ENCODE measurements at regions not wholly inside any gene's neighbourhood (a gene's known extent, or its start where the extent isn't known, plus 50 kb on each side); places are given as distances from the start of the nearest gene placed in this dataset.
A peak's percentile ranks its signal among the peaks of the same experiment; 100 is the strongest.
"Not testable (repeated sequence)": the region's sequence is repeated elsewhere in the genome, so short reads cannot be mapped to it uniquely, and the experiment has no call there.

DNA sequence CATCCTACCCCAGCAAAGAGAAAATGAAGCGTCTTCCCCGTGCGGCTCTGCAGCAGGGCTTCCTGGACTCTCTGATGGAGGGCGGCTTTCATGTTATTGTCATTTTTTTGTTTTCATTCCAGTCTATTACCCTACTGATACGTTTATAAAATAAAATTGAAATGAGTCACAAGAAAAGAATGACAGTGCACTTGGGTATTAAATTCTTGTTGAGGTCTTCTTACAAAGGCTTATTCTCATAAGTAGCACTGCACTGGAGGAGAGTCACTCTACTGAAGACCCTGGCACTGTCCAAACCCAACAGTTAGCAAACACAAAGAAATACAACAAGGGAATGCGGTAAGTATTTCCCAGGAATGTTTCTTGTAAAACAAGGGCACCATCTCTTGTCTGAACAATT, 379.3 kb downstream of the MAFB start:
- DNase-seq, result no peak

DNA sequence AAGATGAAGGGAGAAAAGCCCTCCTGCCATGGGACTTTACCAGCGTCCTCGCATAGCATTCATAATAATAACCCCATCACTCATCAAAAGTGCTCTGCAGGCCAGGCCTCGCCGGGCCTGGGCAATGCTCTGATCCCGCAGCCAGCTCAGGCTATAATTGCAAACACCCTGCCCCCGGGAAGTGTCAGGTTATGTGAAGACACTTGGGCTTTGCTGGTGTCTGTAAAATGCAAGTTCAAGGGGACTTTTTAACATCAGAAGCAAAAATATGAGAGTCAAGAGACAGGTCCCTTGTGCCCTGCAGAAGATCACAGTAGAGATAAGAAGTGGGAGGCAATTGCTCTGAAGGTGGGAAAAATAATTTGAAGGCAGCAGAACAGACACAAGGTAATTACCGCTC, 381.0 kb downstream of the MAFB start:
- DNase-seq, result peak; percentile 62

DNA sequence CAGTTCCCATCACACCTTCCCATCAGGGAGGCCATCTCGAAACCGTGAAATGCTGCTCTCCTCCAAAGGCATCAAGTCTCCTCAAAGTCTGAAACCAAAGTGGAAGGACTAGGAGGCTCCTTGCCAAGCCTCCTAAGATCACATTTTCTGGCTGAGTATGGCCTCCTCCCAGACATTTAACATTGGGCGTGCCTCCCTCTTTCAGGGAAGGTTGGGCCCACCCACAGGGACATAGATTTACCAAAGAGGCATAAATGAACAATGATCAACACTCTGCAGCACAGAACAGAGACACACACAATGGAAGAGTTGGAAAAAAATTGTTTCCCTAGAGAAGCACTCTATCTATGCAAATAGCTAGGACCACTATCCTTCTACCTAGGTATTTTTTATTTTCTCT, 381.8 kb downstream of the MAFB start:
- DNase-seq, result no peak

DNA sequence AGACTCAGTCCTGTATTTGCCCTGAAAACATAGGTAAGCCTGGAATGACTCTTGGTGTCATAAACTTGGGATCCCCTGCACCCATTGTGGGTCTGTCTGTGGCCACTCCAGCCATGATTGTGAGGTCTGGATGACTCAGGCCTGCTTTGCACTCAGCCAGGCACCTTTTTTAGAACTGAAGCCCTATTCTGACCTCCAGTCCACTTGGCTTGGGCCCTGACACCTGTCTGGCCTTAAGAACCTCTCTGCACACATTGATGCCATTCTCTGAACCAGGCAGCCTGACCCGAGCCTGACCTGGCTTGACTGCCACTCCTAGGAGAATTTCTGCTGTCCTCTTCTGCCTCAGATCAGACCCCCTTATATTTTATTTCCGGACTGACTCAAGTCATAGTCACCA, 383.7 kb downstream of the MAFB start:
- no peak for DNase-seq

DNA sequence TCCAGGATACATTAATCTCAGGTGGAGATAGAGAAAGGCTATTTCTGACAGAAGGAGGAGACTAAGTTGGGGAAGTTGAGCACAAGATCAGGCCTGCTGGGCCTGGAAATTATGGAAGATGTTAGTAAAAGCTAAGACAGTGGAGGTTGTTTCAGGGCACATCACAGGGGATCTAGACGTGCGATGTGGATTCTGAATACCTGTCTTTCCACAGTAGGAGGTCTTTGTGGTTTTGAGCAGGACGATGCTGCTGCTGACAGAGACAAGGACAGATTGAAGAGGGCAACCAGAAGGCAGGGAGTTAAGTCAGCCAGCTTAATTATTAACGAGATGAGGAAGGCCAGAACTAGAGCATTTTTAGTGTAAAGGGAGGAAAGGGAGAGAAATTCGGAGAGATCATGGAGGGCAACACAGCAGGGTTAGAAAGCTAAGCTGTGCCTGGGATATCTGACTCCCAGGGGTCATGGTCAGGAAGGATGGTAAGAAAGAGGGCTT, 384.9 kb downstream of the MAFB start:
- DNase-seq, result no peak

DNA sequence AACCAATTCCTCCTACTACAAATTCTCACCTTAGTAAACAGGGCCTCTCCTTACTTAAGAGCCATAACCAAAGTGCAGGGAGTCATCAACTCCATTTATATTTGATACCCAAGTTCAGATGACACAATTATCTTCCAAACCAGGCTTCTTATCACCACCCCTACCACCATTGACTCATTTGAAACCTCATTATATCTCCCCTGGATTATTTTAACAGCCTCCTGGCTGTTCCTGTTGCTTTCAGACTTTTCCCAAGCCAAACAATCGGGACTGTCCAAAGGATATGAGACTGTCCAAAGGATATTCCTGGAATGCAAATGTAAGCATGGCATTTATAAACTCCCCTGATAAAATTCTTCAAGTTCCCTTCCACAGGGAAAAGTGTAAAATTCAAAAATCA, 394.3 kb downstream of the MAFB start:
- DNase-seq, result no peak

DNA sequence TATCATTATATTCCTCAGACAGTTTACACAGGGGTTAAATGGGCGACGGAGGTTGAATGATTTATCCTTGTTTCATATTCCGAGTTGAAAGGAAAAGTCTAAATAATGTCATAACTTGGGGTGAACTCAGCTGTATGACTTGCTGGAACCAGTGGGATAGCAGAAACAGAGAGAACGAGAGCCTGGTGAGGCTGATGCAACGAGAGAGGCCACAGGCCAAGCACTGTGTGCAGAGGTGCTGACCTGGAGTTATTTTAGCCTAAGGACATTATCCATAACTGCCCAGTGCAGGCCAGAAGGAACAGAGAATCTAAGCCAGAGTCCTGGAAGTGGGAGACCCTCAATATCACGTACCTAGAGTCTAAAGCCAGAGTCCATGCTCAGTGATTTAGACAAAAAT, 394.9 kb downstream of the MAFB start:
- no peak for DNase-seq

DNA sequence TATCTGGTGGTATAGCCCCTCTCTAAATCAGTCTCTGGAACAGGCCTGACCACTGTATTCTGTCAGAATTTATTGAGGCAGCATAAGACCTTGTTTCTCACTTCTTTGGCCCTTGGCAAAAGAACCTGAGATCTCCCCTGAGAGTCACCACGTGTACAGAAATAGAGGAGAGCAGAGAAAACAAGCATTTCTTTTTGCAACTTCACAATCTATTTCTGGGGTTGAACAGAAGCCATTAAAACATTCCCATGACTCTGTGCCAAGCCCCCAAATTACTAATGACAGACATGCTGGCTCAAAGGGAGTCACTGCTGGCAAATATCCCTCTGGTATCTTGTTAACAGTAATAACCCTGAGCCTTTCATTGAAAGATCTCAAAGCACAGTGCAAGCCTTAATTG, 395.3 kb downstream of the MAFB start:
- no peak for DNase-seq

DNA sequence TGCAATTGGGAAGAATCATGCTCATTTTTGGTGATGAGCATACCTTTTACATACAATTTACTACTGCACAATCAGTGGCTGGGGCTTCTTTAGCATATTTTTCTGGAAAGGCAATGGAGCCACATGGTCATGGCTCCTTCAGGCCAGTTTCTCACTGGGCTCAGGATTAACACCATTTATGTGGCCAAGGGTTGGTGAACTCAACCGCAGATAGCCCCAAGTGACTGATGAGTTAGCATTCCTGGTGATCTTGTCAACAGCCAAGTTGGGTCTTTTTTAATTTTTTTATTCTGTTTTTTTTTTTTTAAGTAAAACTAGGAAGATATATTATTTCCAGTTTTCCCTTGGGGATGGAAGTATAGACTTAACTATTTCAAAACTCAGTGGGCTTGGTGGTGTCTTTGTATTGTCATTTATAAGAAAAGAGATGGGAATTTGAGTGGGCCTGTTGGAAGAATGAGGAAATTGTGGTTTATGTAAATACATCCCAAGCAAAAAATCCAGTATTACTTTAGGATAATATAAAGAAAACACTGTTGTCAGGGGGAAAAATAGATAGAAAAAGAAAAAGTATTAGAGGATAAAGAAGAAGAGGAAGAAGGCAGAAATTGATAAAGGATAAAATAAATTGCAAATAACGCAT, 397.4 kb downstream of the MAFB start:
- no peak for DNase-seq

DNA sequence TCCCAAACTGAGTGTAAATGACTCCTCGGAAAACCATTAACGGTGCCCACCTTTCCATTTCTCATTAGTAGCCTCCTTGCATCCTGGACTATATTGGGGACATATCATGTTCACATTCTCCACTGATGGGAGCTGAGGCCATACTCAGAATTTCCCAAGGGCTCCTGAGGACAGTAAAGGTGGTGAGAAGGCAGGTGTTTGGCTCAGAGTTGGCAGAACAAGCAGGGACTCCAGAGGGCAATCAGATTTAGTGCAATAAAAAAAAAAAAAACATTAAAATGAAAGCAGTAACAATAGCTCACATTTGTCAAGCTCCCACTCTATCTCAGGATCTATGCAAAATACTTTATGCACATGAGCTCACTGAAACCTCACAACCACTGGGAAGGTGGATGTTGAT, 401.4 kb downstream of the MAFB start:
- no peak for DNase-seq

DNA sequence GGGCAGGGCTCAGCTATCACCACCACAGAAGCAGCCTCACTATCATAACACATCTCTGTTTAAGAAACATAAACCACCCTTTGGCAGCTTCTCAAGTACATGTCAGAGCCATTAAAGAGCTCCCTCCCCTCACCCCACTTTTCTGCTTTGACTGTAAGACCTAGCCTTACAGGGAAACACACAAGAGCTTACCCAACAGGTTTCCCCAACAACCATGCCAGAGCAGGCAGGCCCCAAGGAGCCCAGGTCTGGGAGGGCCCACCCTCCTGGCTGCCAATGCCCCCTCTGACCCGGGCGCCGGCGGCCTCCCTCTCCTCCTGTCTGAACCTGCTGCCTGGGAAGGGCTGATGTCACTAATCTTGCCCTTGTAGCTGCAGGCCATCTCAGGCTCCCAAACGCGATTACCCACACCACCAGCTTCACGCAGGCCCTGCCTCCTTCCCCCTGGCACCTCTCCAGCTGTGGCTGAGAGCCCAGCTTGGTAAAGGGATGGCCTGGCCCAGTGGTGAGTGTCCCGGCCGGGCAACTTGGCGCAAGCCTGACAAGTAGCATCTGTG, 402.0 kb downstream of the MAFB start:
- DNase-seq, result no peak

DNA sequence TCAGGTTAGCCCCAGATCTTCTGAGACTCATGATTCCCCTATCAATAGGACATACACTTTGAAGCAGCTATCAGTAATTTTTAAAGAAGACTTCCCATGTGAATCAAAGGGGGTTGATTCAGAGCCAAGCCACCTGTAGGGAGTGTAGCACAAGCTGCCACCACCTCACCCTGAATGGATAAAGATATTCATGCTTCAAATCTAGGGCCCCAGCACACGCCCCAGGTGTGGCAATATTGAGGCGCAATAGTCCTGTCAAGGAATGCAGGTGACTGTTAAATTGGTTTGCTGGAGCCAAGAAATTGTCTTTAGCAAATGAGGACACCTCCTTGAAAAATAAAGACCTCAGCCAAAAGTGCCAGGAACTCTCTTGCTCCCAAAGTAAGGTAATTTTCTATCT, 404.4 kb downstream of the MAFB start:
- no peak for DNase-seq

DNA sequence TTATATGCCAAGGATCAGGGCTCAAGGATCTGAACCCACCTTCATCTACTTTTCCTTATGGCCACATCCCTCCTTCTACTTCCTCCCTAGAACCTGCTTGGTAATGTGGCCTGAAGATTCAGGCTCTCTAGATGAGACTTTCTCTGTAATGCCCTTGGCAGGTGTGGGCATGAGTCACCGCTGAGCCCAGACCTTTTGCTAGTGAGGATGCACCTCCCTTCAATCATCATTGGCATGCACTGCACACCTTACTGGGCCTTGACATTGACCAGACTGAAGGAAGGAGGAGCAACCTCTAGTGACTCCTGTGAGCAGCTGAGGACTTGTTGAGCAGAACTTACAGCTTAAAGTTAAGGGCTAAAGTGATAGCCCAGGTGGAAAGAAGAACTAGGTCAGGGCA, 405.3 kb downstream of the MAFB start:
- DNase-seq, result peak; percentile 67

DNA sequence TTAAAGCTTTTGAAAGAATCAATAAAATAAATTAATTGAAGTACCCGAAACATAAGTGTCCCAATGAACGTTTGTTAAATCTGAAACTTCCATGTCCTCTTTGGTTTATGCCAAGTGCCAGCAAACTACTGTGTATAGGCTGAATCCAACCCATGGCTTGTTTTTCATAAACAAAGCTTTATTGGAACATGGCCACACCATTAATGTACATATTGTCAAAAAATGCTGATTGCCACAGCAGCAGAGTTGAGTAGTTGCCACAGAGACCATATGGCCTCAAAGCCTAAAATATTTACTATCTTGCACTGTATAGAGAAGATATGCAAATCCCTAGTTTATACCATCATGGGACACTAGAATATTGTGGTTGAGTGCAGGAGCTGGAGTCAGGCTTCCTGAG, 406.1 kb downstream of the MAFB start:
- DNase-seq, result no peak

DNA sequence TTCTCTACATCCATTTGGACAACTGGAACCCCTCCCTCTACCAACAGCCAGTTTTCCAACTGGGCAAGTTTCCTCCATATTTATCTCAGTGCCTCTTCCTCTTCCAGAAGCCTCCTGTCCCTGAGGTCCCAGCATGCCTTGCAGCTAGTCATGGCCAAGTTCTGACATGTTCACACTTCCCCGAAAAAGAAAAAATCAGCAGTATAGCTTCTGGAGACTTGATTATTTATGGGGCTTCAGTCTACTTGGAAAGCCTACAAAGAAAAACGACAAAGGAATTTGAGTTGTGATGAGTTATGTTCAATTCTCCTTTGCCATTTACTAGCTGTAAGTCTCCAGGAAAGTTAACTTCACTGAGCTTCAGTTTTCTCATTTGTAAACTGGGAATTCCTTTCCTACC, 406.5 kb downstream of the MAFB start:
- no peak for DNase-seq

DNA sequence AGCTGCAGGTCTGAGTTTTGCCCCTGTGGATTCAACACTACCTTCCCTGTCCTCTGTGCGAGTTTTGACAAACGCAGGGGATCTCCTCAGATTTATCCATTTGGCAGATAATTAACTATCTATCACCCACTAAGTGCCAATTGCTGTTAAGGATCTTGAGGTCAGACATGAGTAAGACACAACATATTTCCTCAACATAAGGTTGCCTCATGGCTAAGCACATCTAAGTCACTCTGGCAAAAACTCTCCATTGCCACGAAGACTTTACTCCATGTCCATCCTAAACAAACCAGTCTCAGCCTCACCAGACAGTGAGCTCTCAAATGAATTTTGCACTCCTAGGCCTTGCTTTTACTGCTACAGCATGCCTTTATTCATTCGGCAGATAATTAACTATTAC, 408.4 kb downstream of the MAFB start:
- no peak for DNase-seq

DNA sequence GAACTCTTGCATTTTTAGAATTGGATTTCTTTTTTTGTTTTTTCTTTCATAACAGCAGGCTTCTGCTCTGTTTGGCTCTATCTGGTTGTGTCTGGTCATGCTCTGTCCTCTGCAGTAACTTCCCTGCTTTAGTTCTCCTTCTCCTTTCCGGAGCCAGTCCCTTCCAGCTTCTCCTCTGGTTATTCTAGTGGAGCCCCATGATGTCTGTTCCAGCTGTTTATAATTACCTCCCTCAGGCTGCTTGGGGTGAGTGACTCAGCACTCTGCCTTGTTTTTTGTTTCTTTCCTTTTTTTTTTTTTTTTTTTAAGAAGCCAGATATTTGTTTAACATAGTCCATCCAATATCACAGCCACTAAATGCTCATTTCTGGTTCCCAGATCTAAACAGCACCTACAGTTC, 409.6 kb downstream of the MAFB start:
- peak; percentile 89 for DNase-seq

DNA sequence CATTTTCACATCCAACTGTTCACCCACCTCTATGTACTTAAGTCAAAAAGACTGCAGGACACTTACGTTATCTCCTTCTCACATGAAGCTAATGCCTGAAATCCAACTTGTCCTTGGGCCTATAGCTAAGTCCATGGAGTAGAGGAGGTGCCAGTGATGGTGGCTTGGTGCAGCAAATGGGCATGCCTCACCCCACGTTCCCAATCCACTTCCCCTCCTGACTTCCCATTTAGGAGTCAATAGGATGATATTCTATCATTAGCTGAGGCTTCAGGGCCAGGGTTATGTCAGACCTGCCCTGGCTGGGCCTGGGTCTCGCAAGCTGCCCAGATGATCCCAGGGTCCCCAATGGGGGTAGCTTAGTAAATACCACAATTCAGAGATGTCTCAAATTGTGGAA, 410.4 kb downstream of the MAFB start:
- no peak for DNase-seq

DNA sequence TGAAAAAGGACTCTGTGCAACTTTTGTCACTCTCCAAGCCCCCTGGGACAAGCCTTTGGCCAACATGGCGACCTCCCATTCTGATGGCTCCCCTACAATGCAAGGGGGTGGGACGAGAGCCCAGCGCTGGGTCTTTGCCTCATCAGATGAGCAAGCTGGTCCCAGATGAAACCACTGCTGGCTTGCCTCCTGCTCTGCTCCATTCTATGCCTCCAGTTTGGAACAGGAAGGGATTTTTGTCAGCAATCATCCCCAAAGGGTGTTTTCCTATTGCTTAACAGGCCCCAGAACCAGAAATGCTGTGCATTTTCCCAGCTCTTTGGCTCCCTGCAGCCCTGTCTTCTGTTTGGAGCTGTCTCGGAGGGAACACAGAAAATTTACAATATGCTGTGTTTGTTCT, 412.7 kb downstream of the MAFB start:
- no peak for DNase-seq

DNA sequence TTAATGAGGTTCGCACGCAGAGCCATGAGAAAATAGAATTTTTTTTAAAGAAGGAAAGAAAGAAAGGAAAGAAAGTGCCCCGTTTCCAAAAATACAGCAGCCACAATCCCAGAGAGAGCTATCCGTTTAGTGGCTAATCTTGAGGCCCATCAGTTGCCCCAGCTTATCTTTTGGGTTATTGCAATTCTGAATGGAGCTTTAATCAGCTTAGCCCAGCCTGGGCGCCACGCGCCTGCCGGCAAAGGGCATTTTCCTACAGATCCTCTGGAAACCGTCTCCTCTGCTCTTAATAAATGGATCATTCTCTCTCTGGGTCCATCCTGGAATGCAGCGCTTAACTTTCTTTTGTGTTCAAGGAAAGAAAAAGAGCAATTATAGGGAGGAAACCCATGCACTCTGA, 413.3 kb downstream of the MAFB start:
- peak; percentile 63 for DNase-seq

DNA sequence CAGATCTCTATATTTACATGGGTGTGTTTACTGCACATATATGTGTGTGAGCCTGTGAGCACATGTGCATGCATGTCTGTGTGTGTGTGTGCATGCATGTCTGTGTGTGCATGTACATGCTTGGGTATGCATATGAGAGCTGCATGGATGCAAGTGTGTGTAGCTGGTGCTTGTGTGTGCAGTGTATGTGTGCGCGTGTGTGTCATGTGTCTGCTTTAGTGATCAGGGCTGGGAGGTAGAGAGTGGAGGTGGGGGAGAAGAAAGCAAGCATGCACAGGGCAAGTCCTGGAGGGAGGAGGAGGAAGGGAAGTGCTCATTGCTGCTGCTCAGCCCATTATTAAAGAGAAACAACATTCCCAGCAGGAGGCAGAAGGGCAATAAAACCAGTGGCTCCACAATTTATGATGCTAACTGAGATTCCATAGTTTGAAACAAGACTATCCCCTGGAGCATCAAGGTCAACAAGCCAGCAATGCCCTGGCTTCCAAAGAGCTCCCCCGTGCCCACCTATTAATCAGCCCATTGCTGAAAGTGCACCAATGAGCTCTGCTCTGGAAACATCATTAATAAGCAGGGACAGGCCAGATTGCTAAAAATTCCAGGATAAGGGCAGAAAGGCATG, 414.0 kb downstream of the MAFB start:
- DNase-seq, result peak; percentile 78

DNA sequence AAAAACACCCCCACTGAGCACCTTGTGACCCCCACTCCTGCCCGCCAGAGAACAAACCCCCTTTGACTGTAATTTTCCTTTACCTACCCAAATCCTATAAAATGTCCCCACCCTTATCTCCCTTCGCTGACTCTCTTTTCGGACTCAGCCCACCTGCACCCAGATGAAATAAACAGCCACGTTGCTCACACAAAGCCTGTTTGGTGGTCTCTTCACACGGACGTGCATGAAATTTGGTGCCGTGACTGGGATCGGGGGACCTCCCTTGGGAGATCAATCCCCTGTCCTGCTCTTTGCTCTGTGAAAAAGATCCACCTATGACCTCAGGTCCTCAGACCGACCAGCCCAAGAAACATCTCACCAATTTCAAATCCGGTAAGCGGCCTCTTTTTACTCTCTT, 419.8 kb downstream of the MAFB start:
- not testable (repeated sequence) for DNase-seq

DNA sequence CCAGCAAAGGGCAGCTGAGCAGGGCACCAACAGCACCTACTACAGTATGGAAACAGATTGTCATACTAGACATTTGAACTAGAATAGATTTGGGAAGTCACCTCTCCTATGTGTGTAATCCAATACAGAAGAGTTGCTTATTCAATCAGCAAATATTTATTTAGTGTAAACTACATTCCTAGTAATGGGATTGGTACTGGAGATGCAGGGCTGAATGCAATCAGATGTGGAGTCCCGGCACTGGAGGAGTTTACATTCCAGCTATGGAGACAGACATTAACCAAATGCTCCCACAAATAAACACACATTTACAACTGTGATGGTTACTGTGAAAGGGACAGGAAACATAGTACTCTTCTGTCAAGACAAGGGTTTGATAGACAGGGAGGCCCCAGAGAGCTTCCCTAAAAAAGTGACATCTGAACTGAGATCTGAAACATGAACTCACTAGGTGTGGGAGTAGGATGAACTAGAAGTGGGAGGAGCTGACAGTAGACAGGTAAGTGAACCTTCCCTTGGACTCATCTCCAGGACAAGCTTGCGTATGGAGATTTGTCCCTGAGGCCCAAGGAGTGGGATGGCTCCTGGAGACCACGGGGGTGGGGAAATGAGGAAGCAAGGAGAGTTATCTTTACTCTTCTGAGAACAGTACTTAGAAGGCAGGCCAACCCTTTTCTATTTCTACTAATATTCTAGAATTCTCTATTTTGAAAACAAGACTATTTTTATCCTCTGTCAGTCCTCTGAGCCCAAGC, 420.5 kb downstream of the MAFB start:
- DNase-seq, result no peak
